Ishikawa (cell line): ENCODE measurements at regions not wholly inside any gene's neighbourhood (a gene's known extent, or its start where the extent isn't known, plus 50 kb on each side); places are given as distances from the start of the nearest gene placed in this dataset.

Experiments
- CEBPB ChIP-seq: IDR thresholded peaks from 2 replicates; pipeline ENCODE4 v1.6.1; 2012
- FOXM1 ChIP-seq: IDR thresholded peaks from 2 replicates; pipeline ENCODE4 v1.6.1; 2012; ENCODE audit warnings: low read depth, borderline replicate concordance
- RAD21 ChIP-seq: IDR thresholded peaks from 2 replicates; pipeline ENCODE4 v1.6.1; 2012; ENCODE audit warnings: low read depth
- TAF1 ChIP-seq: IDR thresholded peaks from 2 replicates; pipeline ENCODE4 v1.6.1; 2012; ENCODE audit warnings: low read depth, mild to moderate bottlenecking
- TCF12 ChIP-seq: IDR thresholded peaks from 2 replicates; pipeline ENCODE4 v1.6.1; 2012; ENCODE audit warnings: low read depth
- TF ChIP-seq, protein P1 (sequence below): IDR thresholded peaks from 2 replicates; pipeline ENCODE4 v1.6.1; 2012
- TF ChIP-seq, protein P2 (sequence below): IDR thresholded peaks from 2 replicates; pipeline ENCODE4 v1.6.1; 2012
- TF ChIP-seq, protein P3 (sequence below): IDR thresholded peaks from 2 replicates; pipeline ENCODE4 v1.6.1; 2012; ENCODE audit warnings: low read depth, mild to moderate bottlenecking

DNA sequence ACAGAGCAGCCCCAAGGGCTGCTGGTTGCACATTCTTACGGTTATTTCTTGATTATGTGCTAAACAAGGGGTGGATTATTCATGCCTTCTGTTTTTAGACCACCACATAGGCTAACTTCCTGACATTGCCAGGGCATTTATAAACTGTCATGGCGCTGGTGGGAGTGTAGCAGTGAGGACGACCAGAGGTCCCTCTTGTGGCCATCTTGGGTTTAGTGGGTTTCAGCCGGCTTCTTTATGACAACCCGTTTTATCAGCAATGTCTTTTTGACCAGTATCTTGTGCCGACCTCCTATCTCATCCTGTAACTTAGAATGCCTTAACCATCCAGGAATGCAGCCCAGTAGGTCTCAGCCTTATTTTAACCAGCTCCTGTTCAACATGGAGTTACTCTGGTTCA, 212.4 kb upstream of the GRID2 start:
- TF ChIP-seq, protein P1, sequence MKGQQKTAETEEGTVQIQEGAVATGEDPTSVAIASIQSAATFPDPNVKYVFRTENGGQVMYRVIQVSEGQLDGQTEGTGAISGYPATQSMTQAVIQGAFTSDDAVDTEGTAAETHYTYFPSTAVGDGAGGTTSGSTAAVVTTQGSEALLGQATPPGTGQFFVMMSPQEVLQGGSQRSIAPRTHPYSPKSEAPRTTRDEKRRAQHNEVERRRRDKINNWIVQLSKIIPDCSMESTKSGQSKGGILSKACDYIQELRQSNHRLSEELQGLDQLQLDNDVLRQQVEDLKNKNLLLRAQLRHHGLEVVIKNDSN, result no peak
- TF ChIP-seq, protein P2, sequence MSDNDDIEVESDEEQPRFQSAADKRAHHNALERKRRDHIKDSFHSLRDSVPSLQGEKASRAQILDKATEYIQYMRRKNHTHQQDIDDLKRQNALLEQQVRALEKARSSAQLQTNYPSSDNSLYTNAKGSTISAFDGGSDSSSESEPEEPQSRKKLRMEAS, result no peak
- TF ChIP-seq, protein P3, sequence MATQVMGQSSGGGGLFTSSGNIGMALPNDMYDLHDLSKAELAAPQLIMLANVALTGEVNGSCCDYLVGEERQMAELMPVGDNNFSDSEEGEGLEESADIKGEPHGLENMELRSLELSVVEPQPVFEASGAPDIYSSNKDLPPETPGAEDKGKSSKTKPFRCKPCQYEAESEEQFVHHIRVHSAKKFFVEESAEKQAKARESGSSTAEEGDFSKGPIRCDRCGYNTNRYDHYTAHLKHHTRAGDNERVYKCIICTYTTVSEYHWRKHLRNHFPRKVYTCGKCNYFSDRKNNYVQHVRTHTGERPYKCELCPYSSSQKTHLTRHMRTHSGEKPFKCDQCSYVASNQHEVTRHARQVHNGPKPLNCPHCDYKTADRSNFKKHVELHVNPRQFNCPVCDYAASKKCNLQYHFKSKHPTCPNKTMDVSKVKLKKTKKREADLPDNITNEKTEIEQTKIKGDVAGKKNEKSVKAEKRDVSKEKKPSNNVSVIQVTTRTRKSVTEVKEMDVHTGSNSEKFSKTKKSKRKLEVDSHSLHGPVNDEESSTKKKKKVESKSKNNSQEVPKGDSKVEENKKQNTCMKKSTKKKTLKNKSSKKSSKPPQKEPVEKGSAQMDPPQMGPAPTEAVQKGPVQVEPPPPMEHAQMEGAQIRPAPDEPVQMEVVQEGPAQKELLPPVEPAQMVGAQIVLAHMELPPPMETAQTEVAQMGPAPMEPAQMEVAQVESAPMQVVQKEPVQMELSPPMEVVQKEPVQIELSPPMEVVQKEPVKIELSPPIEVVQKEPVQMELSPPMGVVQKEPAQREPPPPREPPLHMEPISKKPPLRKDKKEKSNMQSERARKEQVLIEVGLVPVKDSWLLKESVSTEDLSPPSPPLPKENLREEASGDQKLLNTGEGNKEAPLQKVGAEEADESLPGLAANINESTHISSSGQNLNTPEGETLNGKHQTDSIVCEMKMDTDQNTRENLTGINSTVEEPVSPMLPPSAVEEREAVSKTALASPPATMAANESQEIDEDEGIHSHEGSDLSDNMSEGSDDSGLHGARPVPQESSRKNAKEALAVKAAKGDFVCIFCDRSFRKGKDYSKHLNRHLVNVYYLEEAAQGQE, result no peak
- no peak for TF ChIP-seq RAD21
- no peak for TF ChIP-seq TAF1
- TF ChIP-seq TCF12, result no peak
- TF ChIP-seq CEBPB, result no peak
- TF ChIP-seq FOXM1, result no peak
